Caki2 (cell line): ENCODE measurements at regions not wholly inside any gene's neighbourhood (a gene's known extent, or its start where the extent isn't known, plus 50 kb on each side); places are given as distances from the start of the nearest gene placed in this dataset.
A peak's percentile ranks its signal among the peaks of the same experiment; 100 is the strongest.

ENCODE experiments used
- DNase-seq: peaks from one replicate; pipeline ENCODE4 v3.0.0-alpha.2; 2015; ENCODE audit warnings: low read depth
- in situ Hi-C: cut with HindIII; loops from 2 replicates; pipeline ENCODE4 v1.10.0; 2016; ENCODE audit warnings: low sequenced_read_pairs, low pct_unique_long_range_greater_than_20kb, mixed read lengths

GRCh38 chr2:139083121-139083520 lies 302.9 kb upstream of the NXPH2 start:
- no peak for DNase-seq
- in situ Hi-C loops, result no loop called here

- in situ Hi-C loops, result no loop called here
- DNase-seq, result no peak
Measured at GRCh38 chr2:139080244-139080643, 300.1 kb upstream of the NXPH2 start.

DNA sequence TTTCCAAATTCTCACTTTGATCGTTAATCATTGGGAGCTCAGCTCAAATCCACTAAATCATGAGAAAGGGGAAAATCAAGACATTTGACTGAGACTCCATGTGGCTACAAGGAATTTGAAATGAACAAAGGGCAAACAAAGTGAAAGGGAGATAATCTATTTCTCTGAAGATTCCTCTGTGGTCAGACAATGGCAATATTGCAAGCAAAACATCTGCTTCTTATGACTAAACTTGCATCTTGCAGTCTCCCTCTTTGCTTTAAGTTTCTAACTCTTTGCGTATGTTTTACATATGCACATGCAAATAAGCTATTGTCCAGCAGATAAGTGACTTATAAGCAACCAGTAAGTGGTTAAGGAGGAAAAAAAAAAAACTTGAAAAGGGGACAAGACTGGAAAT lies 299.1 kb upstream of the NXPH2 start:
- no peak for DNase-seq
- in situ Hi-C loops, result no loop called here

DNA sequence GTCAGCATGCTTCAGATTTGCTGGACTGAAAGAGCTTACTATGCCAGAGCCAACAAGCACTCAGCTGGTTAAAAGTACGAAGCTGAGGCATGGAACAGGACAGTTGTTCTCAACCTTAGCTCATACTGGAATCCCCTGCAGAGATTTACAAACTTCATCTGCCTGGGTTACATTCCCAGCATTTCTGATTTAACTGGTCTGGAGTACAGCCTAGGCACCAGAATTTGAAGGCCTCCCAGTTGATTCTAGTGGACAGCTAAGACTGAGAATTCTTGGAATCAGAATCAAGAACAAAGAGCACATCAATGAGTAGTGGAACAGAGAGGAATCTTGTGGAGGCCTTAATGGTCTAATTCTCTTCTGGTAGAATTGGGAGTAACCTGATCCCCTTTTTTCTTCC lies 298.2 kb upstream of the NXPH2 start:
- in situ Hi-C loops, result no loop called here
- DNase-seq, result no peak

DNA sequence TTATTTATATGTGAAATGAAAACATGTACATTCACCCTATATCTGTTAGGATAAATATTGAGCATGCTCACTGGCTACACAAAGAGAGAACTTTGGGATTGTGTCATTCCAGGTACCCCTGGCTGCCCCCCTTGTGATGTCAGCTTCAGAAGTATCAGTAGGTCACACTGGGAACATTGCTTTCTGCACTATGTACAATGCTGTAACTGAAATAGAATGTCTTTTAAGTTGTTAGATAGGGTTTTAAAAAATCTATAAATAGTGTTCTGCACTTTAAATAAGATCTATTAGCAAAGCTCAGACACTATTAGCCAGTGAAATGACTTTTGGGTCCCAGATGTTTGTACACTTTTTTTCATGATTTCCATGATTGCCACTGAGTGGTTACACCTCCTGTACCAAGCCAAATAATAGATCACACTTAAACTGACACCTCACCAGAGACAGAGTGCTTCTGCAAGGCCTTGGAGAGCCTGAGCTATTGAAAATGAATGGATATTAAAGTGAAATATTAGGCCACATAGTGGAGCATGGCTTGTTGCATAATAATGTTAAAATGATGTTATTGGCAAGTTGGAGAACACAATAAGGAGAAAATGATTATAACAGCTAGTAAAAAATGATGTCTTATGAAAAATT lies 297.0 kb upstream of the NXPH2 start:
- DNase-seq, result no peak
- in situ Hi-C loops, result no loop called here

DNA sequence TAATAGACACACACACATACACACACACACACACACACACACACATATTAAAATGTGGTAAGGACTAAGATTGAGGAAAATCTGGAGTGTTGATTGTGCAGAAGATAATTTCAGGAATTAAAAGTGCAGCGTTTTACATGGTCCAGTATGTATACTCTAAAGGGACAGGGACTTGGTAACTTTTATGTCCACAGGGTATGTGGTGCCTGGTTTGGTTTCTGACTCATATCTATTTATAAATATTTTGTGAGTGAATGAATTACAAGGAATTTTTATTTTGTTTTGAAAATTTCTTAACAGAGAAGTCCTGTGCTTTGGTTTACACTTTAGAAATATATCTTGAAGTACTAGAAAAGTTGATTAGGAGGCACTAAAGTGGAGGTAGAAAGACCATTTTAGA lies 287.7 kb upstream of the NXPH2 start:
- no peak for DNase-seq
- in situ Hi-C loops, result no loop called here

- DNase-seq, result no peak
Measured at GRCh38 chr2:139067072-139067471, 286.9 kb upstream of the NXPH2 start.

DNA sequence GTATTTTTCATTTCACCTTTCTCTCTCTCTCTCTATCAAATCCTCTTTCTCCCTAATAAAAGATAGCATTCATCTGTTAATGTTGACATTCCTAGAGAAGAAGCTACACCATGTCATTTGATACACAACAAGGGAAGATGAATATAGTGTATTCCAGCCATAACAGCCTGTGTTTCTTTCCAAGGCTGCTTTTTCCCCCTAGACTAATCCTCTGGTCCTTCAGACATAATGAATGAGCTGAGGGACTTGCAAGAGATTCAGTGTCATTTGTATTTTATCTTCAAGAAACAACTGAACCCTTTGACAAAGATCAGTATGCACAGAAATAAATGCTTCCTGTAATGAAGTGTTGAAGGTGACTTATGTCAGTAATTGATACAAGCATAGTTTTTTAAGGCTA lies 284.0 kb upstream of the NXPH2 start:
- in situ Hi-C loops, result no loop called here
- no peak for DNase-seq

More at GRCh38 chr2:139067072-139067471, 286.9 kb upstream of the NXPH2 start:
- in situ Hi-C loops, result no loop called here

GRCh38 chr2:139059617-139060016 lies 279.4 kb upstream of the NXPH2 start:
- DNase-seq, result no peak
- in situ Hi-C loops, result no loop called here

GRCh38 chr2:139055202-139055601 lies 275.0 kb upstream of the NXPH2 start:
- DNase-seq, result no peak

GRCh38 chr2:139048017-139048416 lies 267.8 kb upstream of the NXPH2 start:
- in situ Hi-C loops, result no loop called here
- DNase-seq, result no peak

More at GRCh38 chr2:139055202-139055601, 275.0 kb upstream of the NXPH2 start:
- in situ Hi-C loops, result no loop called here

GRCh38 chr2:139045524-139045923 lies 265.3 kb upstream of the NXPH2 start:
- DNase-seq, result no peak
- in situ Hi-C loops, result no loop called here

DNA sequence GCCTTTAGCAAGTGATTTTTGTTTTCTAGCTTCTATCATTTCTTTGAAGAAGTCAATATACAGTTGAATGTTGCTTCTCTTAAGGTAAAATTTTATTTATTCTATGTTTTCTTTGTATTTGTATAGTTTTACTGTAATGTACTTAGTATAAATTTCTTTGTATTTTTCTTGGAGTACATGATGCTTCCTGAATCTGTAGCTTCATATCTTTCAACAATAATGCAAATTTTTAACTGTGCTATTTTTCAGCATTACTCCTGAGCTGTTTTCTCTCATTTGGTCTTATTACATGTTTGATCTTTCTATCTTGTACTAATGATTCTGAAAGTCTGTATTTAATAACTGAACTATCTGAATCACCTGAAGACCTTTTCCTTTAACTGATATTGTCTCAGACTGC lies 253.9 kb upstream of the NXPH2 start:
- no peak for DNase-seq
- in situ Hi-C loops, result no loop called here

- DNase-seq, result no peak
- in situ Hi-C loops, result no loop called here
Measured at GRCh38 chr2:139033300-139033699, 253.1 kb upstream of the NXPH2 start.

DNA sequence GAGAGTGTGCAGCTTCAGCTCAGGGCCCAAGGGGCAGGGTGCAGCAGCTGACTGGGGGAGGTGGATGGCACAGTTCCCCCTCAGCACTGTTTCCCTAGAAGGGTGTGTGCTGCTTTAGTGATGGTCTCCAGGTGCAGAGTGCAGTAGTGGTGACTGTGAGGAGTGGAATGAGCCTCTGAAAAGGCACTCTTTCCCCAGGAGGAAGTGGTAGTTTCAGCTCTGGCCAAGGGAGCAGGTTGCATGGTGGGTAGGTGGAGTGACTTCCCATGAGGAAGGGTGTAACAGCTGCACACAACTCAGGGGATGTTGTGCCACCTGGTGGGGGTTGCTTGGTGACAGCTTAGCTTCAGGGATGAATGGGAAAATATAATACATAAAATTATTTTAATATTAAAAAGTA lies 251.5 kb upstream of the NXPH2 start:
- peak; percentile 2 for DNase-seq
- in situ Hi-C loops, result no loop called here

- no peak for DNase-seq
- in situ Hi-C loops, result no loop called here
Measured at GRCh38 chr2:139020287-139020686, 240.1 kb upstream of the NXPH2 start.

GRCh38 chr2:139018252-139018651 lies 238.1 kb upstream of the NXPH2 start:
- in situ Hi-C loops, result no loop called here
- no peak for DNase-seq

GRCh38 chr2:139007130-139007529 lies 226.9 kb upstream of the NXPH2 start:
- no peak for DNase-seq
- in situ Hi-C loops, result no loop called here

- in situ Hi-C loops, result no loop called here
- DNase-seq, result no peak
Measured at GRCh38 chr2:139000131-139000785, 220.1 kb upstream of the NXPH2 start.

GRCh38 chr2:138997856-138998517 lies 217.8 kb upstream of the NXPH2 start:
- DNase-seq, result peak; percentile 4

More at GRCh38 chr2:138997856-138998517, 217.8 kb upstream of the NXPH2 start:
- in situ Hi-C loops, result no loop called here
